Endothelial cell (in vitro differentiated cells): ENCODE measurements at regions not wholly inside any gene's neighbourhood (a gene's known extent, or its start where the extent isn't known, plus 50 kb on each side); places are given as distances from the start of the nearest gene placed in this dataset.
"Not testable (repeated sequence)": the region's sequence is repeated elsewhere in the genome, so short reads cannot be mapped to it uniquely, and the experiment has no call there.

Experiments
- DNase-seq: peaks from one replicate; pipeline ENCODE4 v3.0.0; 2021; ENCODE audit warnings: low spot score
- H3K27ac Mint-ChIP-seq: one replicate; pipeline ENCODE4 v1.8.0; 2021; ENCODE audit warnings: mixed read lengths, inconsistent platforms; ENCODE audit not compliant: unreplicated experiment
- H3K27me3 Mint-ChIP-seq: one replicate; pipeline ENCODE4 v1.8.0; 2021; ENCODE audit warnings: mild to moderate bottlenecking, moderate library complexity, mixed read lengths, inconsistent platforms; ENCODE audit not compliant: unreplicated experiment
- H3K36me3 Mint-ChIP-seq: one replicate; pipeline ENCODE4 v1.8.0; 2021; ENCODE audit warnings: mild to moderate bottlenecking, low read depth, mixed read lengths, inconsistent platforms; ENCODE audit not compliant: unreplicated experiment
- H3K4me1 Mint-ChIP-seq: one replicate; pipeline ENCODE4 v1.8.0; 2021; ENCODE audit warnings: mild to moderate bottlenecking, mixed read lengths, inconsistent platforms; ENCODE audit not compliant: unreplicated experiment
- H3K4me3 Mint-ChIP-seq: one replicate; pipeline ENCODE4 v1.8.0; 2021; ENCODE audit warnings: mild to moderate bottlenecking, mixed read lengths, inconsistent platforms; ENCODE audit not compliant: unreplicated experiment
- H3K9me3 Mint-ChIP-seq: one replicate; pipeline ENCODE4 v1.8.0; 2021; ENCODE audit warnings: mixed read lengths, inconsistent platforms; ENCODE audit not compliant: unreplicated experiment
- CTCF ChIP-seq: fragments of 200-600 bp; sonication (generic); IDR thresholded peaks from one replicate; pipeline ENCODE4 v1.5.0; 2021; ENCODE audit warnings: antibody characterized with exemption; ENCODE audit not compliant: unreplicated experiment

DNA sequence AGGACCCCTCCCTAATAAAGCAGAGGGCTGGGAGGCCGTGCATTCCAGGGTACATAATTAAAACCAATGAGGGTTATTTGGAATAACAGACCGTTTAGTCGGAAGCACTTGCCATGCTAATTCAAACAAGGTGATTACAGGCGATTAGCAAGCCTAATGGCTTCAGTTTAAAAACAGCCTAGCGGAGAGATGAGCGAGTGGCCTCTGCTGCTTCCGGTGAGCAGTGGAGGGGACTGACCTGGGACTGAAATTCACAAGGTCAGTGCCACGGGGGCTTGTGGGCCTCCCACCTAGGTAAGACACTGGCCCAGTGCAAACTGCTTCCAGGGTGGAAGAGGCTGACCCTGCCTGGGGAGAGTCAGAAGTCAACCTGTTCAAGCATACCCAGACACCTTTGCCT, 56.8 kb upstream of the ALX4 start:
- DNase-seq: no peak
- Mint-ChIP-seq H3K4me1 (peaks cover 8% of the 10 kb centered on the region), H3K4me3 (no peak overlapping the region), H3K27me3 (no peaks in the 10 kb centered on the region), H3K27ac (no peak overlapping the region), H3K36me3 (no peaks in the 10 kb centered on the region), H3K9me3 (no peaks in the 10 kb centered on the region)
- no peak for TF ChIP-seq CTCF

DNA sequence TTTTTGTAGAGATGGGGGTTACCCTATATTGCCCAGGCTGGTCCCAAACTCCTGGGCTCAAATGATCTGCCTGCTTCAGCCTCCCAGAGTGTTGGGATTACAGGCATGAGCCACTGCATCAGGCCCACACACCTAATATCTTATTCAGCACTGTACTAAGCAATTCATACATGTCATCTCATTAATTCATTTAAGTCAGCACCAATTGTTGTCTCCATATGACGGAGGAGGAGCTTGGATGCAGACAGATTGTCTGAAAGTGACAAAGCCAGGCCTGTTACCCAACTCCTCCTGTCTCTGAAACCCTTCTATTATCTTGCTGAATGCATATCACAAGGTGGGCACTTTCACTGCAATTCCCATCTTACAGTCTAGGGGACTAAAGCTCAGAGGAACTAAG, 57.5 kb upstream of the ALX4 start:
- no peaks in the 10 kb centered on the region for H3K36me3 Mint-ChIP-seq
- H3K4me1 Mint-ChIP-seq: peaks cover 8% of the 10 kb centered on the region
- no peak for TF ChIP-seq CTCF
- no peak overlapping the region for H3K27ac Mint-ChIP-seq
- H3K4me3 Mint-ChIP-seq: no peak overlapping the region
- no peaks in the 10 kb centered on the region for H3K9me3 Mint-ChIP-seq
- H3K27me3 Mint-ChIP-seq: no peaks in the 10 kb centered on the region
- no peak for DNase-seq

- Mint-ChIP-seq H3K9me3 (no peaks in the 10 kb centered on the region), H3K4me3 (no peak overlapping the region)
Measured at GRCh38 chr11:44368886-44369285, 58.9 kb upstream of the ALX4 start.

GRCh38 chr11:44371042-44371441, 61.1 kb upstream of the ALX4 start:
- not testable (repeated sequence) for H3K9me3 Mint-ChIP-seq, H3K27ac Mint-ChIP-seq, H3K4me1 Mint-ChIP-seq, DNase-seq, H3K4me3 Mint-ChIP-seq, H3K36me3 Mint-ChIP-seq, H3K27me3 Mint-ChIP-seq

More at GRCh38 chr11:44368886-44369285, 58.9 kb upstream of the ALX4 start:
- Mint-ChIP-seq H3K27me3 (peaks cover 3% of the 10 kb centered on the region), H3K27ac (no peak overlapping the region), H3K4me1 (peaks cover 8% of the 10 kb centered on the region), H3K36me3 (no peaks in the 10 kb centered on the region)
- DNase-seq: no peak
- TF ChIP-seq CTCF: no peak

GRCh38 chr11:44371706-44372105, 61.8 kb upstream of the ALX4 start:
- peaks cover 3% of the 10 kb centered on the region for H3K27me3 Mint-ChIP-seq

More at GRCh38 chr11:44371706-44372105, 61.8 kb upstream of the ALX4 start:
- Mint-ChIP-seq H3K4me3 (no peak overlapping the region), H3K36me3 (no peaks in the 10 kb centered on the region), H3K4me1 (peaks cover under 1% of the 10 kb centered on the region), H3K9me3 (no peaks in the 10 kb centered on the region), H3K27ac (no peak overlapping the region)
- no peak for TF ChIP-seq CTCF
- no peak for DNase-seq
